GM20431 (cell line): ENCODE measurements at regions not wholly inside any gene's neighbourhood (a gene's known extent, or its start where the extent isn't known, plus 50 kb on each side); places are given as distances from the start of the nearest gene placed in this dataset.
"Not testable (repeated sequence)": the region's sequence is repeated elsewhere in the genome, so short reads cannot be mapped to it uniquely, and the experiment has no call there.

Experiments used
- in situ Hi-C: fragments of 300-500 bp; cut with MseI, MboI; formaldehyde crosslinking; loops from one replicate; pipeline ENCODE4 v1.15.0; 2020; ENCODE audit warnings: low sequenced_read_pairs; ENCODE audit not compliant: unreplicated experiment

GRCh38 chr2:7566382-7566881 lies 649.2 kb downstream of the RNF144A start:
- in situ Hi-C loops, result no loop called here

GRCh38 chr2:7567116-7567515 lies 649.9 kb downstream of the RNF144A start:
- in situ Hi-C loops, result not testable (repeated sequence)

- in situ Hi-C loops, result no loop called here
These were observed 650.4 kb downstream of the RNF144A start for GRCh38 chr2:7567646-7568045.

GRCh38 chr2:7570247-7570646 lies 653.0 kb downstream of the RNF144A start:
- in situ Hi-C loops, result no loop called here

- in situ Hi-C loops, result no loop called here
These were observed 654.5 kb downstream of the RNF144A start for GRCh38 chr2:7571701-7572100.

- in situ Hi-C loops, result no loop called here
These were observed 655.2 kb downstream of the RNF144A start for GRCh38 chr2:7572450-7572849.

- in situ Hi-C loops, result no loop called here
These were observed 656.1 kb downstream of the RNF144A start for GRCh38 chr2:7573166-7573825.

- in situ Hi-C loops, result no loop called here
These were observed 657.2 kb downstream of the RNF144A start for GRCh38 chr2:7574385-7574784.

- in situ Hi-C loops, result no loop called here
These were observed 660.6 kb downstream of the RNF144A start for GRCh38 chr2:7577769-7578168.

GRCh38 chr2:7584017-7584416 lies 666.8 kb downstream of the RNF144A start:
- in situ Hi-C loops, result no loop called here

- in situ Hi-C loops, result no loop called here
These were observed 669.7 kb downstream of the RNF144A start for GRCh38 chr2:7586898-7587297.

- in situ Hi-C loops, result no loop called here
These were observed 671.1 kb downstream of the RNF144A start for GRCh38 chr2:7588295-7588694.

- in situ Hi-C loops, result no loop called here
These were observed 675.5 kb downstream of the RNF144A start for GRCh38 chr2:7592618-7593140.

GRCh38 chr2:7593360-7593759 lies 676.1 kb downstream of the RNF144A start:
- in situ Hi-C loops, result no loop called here

GRCh38 chr2:7594211-7594610 lies 677.0 kb downstream of the RNF144A start:
- in situ Hi-C loops, result no loop called here

- in situ Hi-C loops, result no loop called here
These were observed 678.0 kb downstream of the RNF144A start for GRCh38 chr2:7595206-7595605.

GRCh38 chr2:7598402-7598801 lies 681.2 kb downstream of the RNF144A start:
- in situ Hi-C loops, result no loop called here

- in situ Hi-C loops, result no loop called here
These were observed 682.4 kb downstream of the RNF144A start for GRCh38 chr2:7599462-7600258.

- in situ Hi-C loops, result no loop called here
These were observed 684.8 kb downstream of the RNF144A start for GRCh38 chr2:7601990-7602389.

- in situ Hi-C loops, result no loop called here
These were observed 687.2 kb downstream of the RNF144A start for GRCh38 chr2:7604456-7604855.

- in situ Hi-C loops, result no loop called here
These were observed 690.4 kb downstream of the RNF144A start for GRCh38 chr2:7607441-7608173.
